ENCODE measurements at regions not wholly inside any gene's neighbourhood (a gene's known extent, or its start where the extent isn't known, plus 50 kb on each side); places are given as distances from the start of the nearest gene placed in this dataset.

GRCh38 chr7:83769407-83769806 lies 120.5 kb upstream of the SEMA3E start:
- TF ChIP-seq CEBPB (IDR thresholded peaks at IDR 0.05) (no peak), NFIC (IDR thresholded peaks at IDR 0.05) (no peak), TAF1 (IDR thresholded peaks at IDR 0.05; ENCODE audit: low read depth) (no peak), TEAD4 (IDR thresholded peaks at IDR 0.05) (no peak)

- no peak for TF ChIP-seq CEBPB (IDR thresholded peaks at IDR 0.05)
- no peak for TF ChIP-seq REST (IDR thresholded peaks at IDR 0.05; ENCODE audit: low read depth)
- no peak for TF ChIP-seq NFIC (IDR thresholded peaks at IDR 0.05)
- TF ChIP-seq USF1 (IDR thresholded peaks at IDR 0.05), result no peak
- no peak for TF ChIP-seq FOXM1 (IDR thresholded peaks at IDR 0.05; ENCODE audit: borderline replicate concordance, low read depth)
- TF ChIP-seq TEAD4 (IDR thresholded peaks at IDR 0.05), result no peak
- TF ChIP-seq YY1 (IDR thresholded peaks at IDR 0.05; ENCODE audit: low read depth), result no peak
- no peak for TF ChIP-seq TCF12 (IDR thresholded peaks at IDR 0.05; ENCODE audit: low read depth)
- TF ChIP-seq CREB1 (IDR thresholded peaks at IDR 0.05; ENCODE audit: low read depth), result no peak
- TF ChIP-seq EGR1 (IDR thresholded peaks at IDR 0.05), result no peak
- TF ChIP-seq ZBTB7A (IDR thresholded peaks at IDR 0.05; ENCODE audit: low read depth), result no peak
- no peak for TF ChIP-seq RAD21 (IDR thresholded peaks at IDR 0.05; ENCODE audit: low read depth)
- TF ChIP-seq TAF1 (IDR thresholded peaks at IDR 0.05; ENCODE audit: low read depth), result no peak
- TF ChIP-seq MAX (IDR thresholded peaks at IDR 0.05), result no peak
- TF ChIP-seq EP300 (IDR thresholded peaks at IDR 0.05; ENCODE audit: borderline replicate concordance), result no peak
These were observed 102.3 kb upstream of the SEMA3E start for GRCh38 chr7:83751217-83751616.

GRCh38 chr7:83749495-83749894 lies 100.6 kb upstream of the SEMA3E start:
- TF ChIP-seq TEAD4 (IDR thresholded peaks at IDR 0.05) (no peak), EP300 (IDR thresholded peaks at IDR 0.05; ENCODE audit: borderline replicate concordance) (no peak), ZBTB7A (IDR thresholded peaks at IDR 0.05; ENCODE audit: low read depth) (no peak), CREB1 (IDR thresholded peaks at IDR 0.05; ENCODE audit: low read depth) (no peak), TAF1 (IDR thresholded peaks at IDR 0.05; ENCODE audit: low read depth) (no peak), CEBPB (IDR thresholded peaks at IDR 0.05) (no peak), MAX (IDR thresholded peaks at IDR 0.05) (no peak), NFIC (IDR thresholded peaks at IDR 0.05) (no peak), USF1 (IDR thresholded peaks at IDR 0.05) (no peak), TCF12 (IDR thresholded peaks at IDR 0.05; ENCODE audit: low read depth) (no peak), RAD21 (IDR thresholded peaks at IDR 0.05; ENCODE audit: low read depth) (no peak), EGR1 (IDR thresholded peaks at IDR 0.05) (no peak), YY1 (IDR thresholded peaks at IDR 0.05; ENCODE audit: low read depth) (no peak), REST (IDR thresholded peaks at IDR 0.05; ENCODE audit: low read depth) (no peak), FOXM1 (IDR thresholded peaks at IDR 0.05; ENCODE audit: borderline replicate concordance, low read depth) (no peak)

GRCh38 chr7:83739527-83739926 lies 90.6 kb upstream of the SEMA3E start:
- no peak for TF ChIP-seq TEAD4 (IDR thresholded peaks at IDR 0.05)
- no peak for TF ChIP-seq EP300 (IDR thresholded peaks at IDR 0.05; ENCODE audit: borderline replicate concordance)

- TF ChIP-seq REST (IDR thresholded peaks at IDR 0.05; ENCODE audit: low read depth), result no peak
- no peak for TF ChIP-seq FOXM1 (IDR thresholded peaks at IDR 0.05; ENCODE audit: borderline replicate concordance, low read depth)
- TF ChIP-seq NFIC (IDR thresholded peaks at IDR 0.05), result no peak
- no peak for TF ChIP-seq TEAD4 (IDR thresholded peaks at IDR 0.05)
- no peak for TF ChIP-seq EGR1 (IDR thresholded peaks at IDR 0.05)
- no peak for TF ChIP-seq MAX (IDR thresholded peaks at IDR 0.05)
- TF ChIP-seq CREB1 (IDR thresholded peaks at IDR 0.05; ENCODE audit: low read depth), result no peak
- no peak for TF ChIP-seq RAD21 (IDR thresholded peaks at IDR 0.05; ENCODE audit: low read depth)
- no peak for TF ChIP-seq CEBPB (IDR thresholded peaks at IDR 0.05)
These were observed 89.4 kb upstream of the SEMA3E start for GRCh38 chr7:83738291-83738835.

All from Ishikawa (cell line).